ENCODE measurements at regions not wholly inside any gene's neighbourhood (a gene's known extent, or its start where the extent isn't known, plus 50 kb on each side); places are given as distances from the start of the nearest gene placed in this dataset.

DNA sequence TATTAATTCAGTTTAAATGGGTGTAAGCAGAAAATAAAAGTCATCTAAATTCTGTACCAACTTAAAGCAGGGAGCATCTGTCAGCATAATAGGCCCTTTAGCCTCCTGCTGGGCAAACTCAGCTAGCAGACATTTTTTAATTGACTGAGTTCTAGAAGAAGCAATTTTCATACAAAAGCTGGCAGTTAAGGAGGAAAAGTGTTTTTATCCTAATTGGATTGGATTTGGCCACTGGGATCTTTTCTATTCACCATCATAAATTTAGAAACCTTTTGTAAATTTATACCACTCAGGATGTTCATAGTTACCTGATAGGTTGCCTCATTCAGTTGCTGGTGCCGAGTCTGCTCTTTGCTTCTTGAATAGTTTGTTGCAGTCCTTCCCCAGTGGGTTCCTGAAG lies 262.7 kb upstream of the FSIP2 start:
- H3K9me3 ChIP-seq = no peaks in the 10 kb centered on the region
- TF ChIP-seq, protein P1, sequence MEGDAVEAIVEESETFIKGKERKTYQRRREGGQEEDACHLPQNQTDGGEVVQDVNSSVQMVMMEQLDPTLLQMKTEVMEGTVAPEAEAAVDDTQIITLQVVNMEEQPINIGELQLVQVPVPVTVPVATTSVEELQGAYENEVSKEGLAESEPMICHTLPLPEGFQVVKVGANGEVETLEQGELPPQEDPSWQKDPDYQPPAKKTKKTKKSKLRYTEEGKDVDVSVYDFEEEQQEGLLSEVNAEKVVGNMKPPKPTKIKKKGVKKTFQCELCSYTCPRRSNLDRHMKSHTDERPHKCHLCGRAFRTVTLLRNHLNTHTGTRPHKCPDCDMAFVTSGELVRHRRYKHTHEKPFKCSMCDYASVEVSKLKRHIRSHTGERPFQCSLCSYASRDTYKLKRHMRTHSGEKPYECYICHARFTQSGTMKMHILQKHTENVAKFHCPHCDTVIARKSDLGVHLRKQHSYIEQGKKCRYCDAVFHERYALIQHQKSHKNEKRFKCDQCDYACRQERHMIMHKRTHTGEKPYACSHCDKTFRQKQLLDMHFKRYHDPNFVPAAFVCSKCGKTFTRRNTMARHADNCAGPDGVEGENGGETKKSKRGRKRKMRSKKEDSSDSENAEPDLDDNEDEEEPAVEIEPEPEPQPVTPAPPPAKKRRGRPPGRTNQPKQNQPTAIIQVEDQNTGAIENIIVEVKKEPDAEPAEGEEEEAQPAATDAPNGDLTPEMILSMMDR (IDR thresholded peaks at IDR 0.05) = no peak
- TF ChIP-seq POLR2A (IDR thresholded peaks at IDR 0.05) = no peak
- 13% methylated on average over 1 of the region's 1 CpG for WGBS (ENCODE audit: insufficient coverage, low coverage, low lambda C conversion rate, missing lambda C conversion rate)
- no peaks in the 10 kb centered on the region for H3K36me3 ChIP-seq
- no peak overlapping the region for H3K4me3 ChIP-seq
- ATAC-seq (no peak), DNase-seq (no peak)
- H3K4me1 ChIP-seq = no peaks in the 10 kb centered on the region
- intact Hi-C loops (cut with DNase I) = no loop called here
- no peaks in the 10 kb centered on the region for H3K27me3 ChIP-seq
- H3K27ac ChIP-seq = no peak overlapping the region

DNA sequence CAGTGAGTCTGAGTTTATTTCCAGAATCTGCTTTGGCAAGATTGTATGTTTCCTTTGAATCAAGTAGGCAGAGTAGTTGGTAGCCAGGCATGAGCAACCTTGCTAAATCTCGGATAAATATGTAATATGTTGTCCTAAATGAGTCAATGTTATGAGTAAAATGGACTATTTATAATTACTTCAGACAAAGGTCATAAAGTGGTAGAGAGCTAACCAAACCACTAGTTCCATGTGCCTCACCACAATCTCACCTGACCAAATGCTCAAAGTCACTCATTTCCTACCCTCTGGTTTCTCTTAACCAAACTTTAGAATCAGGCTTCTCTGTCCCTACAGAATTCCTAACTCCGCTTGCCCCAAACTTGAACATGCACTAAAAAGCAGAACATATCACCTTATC lies 261.2 kb upstream of the FSIP2 start:
- no peaks in the 10 kb centered on the region for H3K4me1 ChIP-seq
- no peak overlapping the region for H3K4me3 ChIP-seq
- no peaks in the 10 kb centered on the region for H3K9me3 ChIP-seq
- H3K27me3 ChIP-seq = no peaks in the 10 kb centered on the region
- no peak for TF ChIP-seq POLR2A (IDR thresholded peaks at IDR 0.05)
- TF ChIP-seq, protein P1 (IDR thresholded peaks at IDR 0.05) = no peak
- no peaks in the 10 kb centered on the region for H3K36me3 ChIP-seq
- 52% methylated on average over 2 of the region's 2 CpGs for WGBS (ENCODE audit: insufficient coverage, low coverage, low lambda C conversion rate, missing lambda C conversion rate)
- ATAC-seq (no peak), DNase-seq (no peak)
- no peak overlapping the region for H3K27ac ChIP-seq
- intact Hi-C loops (cut with DNase I) = no loop called here

DNA sequence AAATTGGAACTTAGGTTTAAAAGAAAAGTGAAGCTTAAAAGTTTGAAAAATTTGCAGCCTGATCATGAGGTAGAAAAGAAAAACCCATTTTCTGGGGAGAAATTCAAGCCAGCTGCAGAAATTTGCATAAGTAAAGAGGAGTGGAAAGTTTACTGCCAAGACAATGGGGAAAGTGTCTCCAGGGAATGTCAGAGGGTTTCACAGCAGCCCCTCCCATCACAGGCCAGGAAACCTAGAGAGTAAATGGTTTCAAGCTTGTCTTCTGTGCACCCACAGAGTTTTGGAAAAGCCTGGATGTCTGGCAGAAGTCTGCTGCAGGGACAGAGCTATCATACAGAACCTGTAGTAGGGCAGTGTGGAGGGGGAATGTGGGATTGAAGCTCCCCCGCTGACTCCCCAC lies 254.0 kb upstream of the FSIP2 start:
- Histone ChIP-seq H3K27me3 (no peaks in the 10 kb centered on the region), H3K36me3 (no peaks in the 10 kb centered on the region), H3K4me3 (no peak overlapping the region), H3K9me3 (no peaks in the 10 kb centered on the region), H3K27ac (no peak overlapping the region), H3K4me1 (no peaks in the 10 kb centered on the region)
- ATAC-seq (no peak), DNase-seq (no peak)
- WGBS (ENCODE audit: insufficient coverage, low coverage, low lambda C conversion rate, missing lambda C conversion rate) = 50% methylated on average over 1 of the region's 1 CpG
- intact Hi-C loops (cut with DNase I) = no loop called here
- TF ChIP-seq, protein P1 (IDR thresholded peaks at IDR 0.05) = no peak

DNA sequence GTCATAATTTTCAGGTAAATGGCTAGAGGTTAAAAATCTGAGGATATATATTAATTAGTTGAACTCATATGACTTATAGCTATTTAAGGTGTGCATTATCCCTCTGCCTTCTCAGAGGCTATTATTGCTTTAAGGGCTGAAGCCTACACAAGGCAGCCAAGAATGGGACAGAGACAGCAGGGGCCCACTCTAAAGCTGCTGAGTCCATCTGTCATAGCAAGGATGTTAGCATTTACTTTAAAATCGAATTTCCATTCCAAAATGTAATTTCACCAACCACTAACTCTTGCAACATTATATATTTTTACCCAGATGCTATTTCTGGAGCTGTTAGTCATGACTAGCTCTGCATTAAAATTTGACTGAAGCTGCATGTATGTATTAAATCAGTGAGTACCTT lies 236.3 kb upstream of the FSIP2 start:
- WGBS (ENCODE audit: insufficient coverage, low coverage, low lambda C conversion rate, missing lambda C conversion rate) = 14% methylated on average over 1 of the region's 1 CpG
- ATAC-seq = no peak
- Histone ChIP-seq H3K27me3 (no peaks in the 10 kb centered on the region), H3K27ac (no peak overlapping the region), H3K4me1 (no peaks in the 10 kb centered on the region), H3K9me3 (no peaks in the 10 kb centered on the region), H3K4me3 (no peak overlapping the region), H3K36me3 (no peaks in the 10 kb centered on the region)
- TF ChIP-seq POLR2A (IDR thresholded peaks at IDR 0.05) = no peak
- TF ChIP-seq, protein P1 (IDR thresholded peaks at IDR 0.05) = no peak
- intact Hi-C loops (cut with DNase I) = no loop called here
- no peak for DNase-seq

DNA sequence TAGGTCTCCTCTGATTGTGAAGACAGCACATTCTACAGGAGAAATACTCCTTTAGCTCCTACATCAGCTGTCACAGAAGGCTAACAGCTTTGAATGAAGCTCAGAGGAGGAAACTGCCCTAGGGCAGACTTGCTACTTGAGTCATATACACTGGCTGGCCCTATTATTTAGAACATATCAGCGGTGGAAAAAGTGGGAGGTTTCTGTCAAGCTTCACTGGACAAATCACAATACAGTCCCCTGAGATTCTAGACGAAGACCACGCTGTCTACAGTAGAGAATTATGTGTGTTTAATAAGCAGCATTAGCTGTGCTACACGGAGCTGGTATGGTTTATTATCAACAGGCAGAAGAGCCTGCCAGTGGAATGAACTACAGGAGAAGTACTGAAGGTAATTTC lies 230.9 kb upstream of the FSIP2 start:
- DNase-seq (no peak), ATAC-seq (no peak)
- no peak overlapping the region for H3K4me3 ChIP-seq
- H3K27me3 ChIP-seq = no peaks in the 10 kb centered on the region
- H3K27ac ChIP-seq = no peak overlapping the region
- H3K36me3 ChIP-seq = no peaks in the 10 kb centered on the region
- no peaks in the 10 kb centered on the region for H3K4me1 ChIP-seq
- intact Hi-C loops (cut with DNase I) = no loop called here
- peaks cover 0 to 20% (median 2%) of the 10 kb centered on the region in 4 donors for H3K9me3 ChIP-seq
- TF ChIP-seq POLR2A (IDR thresholded peaks at IDR 0.05) = no peak
- TF ChIP-seq, protein P1 (IDR thresholded peaks at IDR 0.05) = no peak
- 82% methylated on average over 3 of the region's 4 CpGs for WGBS (ENCODE audit: insufficient coverage, low coverage, low lambda C conversion rate, missing lambda C conversion rate)
